ENCODE measurements at regions not wholly inside any gene's neighbourhood (a gene's known extent, or its start where the extent isn't known, plus 50 kb on each side); places are given as distances from the start of the nearest gene placed in this dataset.

DNA sequence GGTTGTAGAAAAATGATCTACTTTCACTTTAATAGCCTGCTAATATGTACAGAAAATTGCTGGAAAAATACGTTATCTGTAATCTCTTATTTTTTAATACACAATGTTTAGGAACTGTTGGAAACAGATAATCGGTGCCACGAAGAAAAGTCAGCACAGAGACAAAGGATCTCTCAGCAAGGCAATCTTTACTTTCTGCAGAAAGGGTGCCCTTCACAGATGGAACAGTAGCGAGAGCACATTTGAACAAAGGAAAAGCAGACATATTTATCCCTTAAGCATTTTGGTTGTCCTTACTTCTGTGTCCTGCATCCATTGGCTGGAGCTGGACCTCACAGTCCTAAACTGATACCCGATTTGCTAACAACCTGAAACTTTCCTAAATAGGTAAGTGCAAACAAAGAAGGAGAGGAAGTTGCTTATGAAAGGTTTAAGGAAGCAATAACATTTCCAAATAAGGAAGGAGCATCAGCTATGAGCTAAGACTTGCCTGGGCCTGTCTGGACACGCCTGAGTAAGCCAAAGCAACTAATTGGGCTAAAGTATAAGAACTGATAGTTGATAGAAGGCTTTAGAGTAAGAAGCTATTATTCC lies 640.0 kb downstream of the SH2D4B start:
- Histone ChIP-seq H3K27ac (no peak overlapping the region), H3K4me1 (no peaks in the 10 kb centered on the region), H3K9me3 (peaks cover 6 to 22% (median 13%) of the 10 kb centered on the region in 4 donors), H3K4me3 (no peak overlapping the region), H3K27me3 (no peaks in the 10 kb centered on the region), H3K36me3 (no peaks in the 10 kb centered on the region)
- WGBS, 5 donors: 82 to 86% (median 85%) methylated on average over 6 of the region's 6 CpGs
- no peak for DNase-seq
- no peak for TF ChIP-seq EP300 (IDR thresholded peaks at IDR 0.05)
- TF ChIP-seq, protein P1, sequence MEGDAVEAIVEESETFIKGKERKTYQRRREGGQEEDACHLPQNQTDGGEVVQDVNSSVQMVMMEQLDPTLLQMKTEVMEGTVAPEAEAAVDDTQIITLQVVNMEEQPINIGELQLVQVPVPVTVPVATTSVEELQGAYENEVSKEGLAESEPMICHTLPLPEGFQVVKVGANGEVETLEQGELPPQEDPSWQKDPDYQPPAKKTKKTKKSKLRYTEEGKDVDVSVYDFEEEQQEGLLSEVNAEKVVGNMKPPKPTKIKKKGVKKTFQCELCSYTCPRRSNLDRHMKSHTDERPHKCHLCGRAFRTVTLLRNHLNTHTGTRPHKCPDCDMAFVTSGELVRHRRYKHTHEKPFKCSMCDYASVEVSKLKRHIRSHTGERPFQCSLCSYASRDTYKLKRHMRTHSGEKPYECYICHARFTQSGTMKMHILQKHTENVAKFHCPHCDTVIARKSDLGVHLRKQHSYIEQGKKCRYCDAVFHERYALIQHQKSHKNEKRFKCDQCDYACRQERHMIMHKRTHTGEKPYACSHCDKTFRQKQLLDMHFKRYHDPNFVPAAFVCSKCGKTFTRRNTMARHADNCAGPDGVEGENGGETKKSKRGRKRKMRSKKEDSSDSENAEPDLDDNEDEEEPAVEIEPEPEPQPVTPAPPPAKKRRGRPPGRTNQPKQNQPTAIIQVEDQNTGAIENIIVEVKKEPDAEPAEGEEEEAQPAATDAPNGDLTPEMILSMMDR (IDR thresholded peaks at IDR 0.05): no peak
- TF ChIP-seq POLR2AphosphoS5 (IDR thresholded peaks at IDR 0.05): no peak
- TF ChIP-seq POLR2A (IDR thresholded peaks at IDR 0.05): no peak
- intact Hi-C loops (cut with DNase I; ENCODE audit: low total_unique reads): no loop called here

DNA sequence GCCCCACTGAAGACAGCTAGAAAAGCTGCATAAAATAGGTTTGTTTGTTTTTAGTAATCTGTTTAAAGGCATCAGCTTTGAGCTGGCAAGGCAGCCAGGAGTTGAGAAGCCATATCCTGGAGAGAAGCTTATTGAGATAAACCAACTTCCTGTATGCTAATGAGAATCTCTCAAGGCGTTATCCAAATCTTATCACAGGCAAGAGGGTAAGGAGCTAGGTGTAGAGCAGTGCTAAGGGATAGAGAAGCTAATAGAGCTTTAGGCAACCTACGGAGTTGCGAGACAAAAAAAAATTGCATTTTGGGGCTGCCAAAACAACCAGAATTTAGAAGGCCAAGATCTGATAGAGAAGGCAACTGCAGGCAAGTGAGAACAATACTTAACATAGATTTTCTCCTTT lies 641.6 kb downstream of the SH2D4B start:
- WGBS, 5 donors: 61 to 76% (median 71%) methylated on average over 3 of the region's 3 CpGs
- no peak overlapping the region for H3K27ac ChIP-seq
- intact Hi-C loops (cut with DNase I; ENCODE audit: low total_unique reads): no loop called here

DNA sequence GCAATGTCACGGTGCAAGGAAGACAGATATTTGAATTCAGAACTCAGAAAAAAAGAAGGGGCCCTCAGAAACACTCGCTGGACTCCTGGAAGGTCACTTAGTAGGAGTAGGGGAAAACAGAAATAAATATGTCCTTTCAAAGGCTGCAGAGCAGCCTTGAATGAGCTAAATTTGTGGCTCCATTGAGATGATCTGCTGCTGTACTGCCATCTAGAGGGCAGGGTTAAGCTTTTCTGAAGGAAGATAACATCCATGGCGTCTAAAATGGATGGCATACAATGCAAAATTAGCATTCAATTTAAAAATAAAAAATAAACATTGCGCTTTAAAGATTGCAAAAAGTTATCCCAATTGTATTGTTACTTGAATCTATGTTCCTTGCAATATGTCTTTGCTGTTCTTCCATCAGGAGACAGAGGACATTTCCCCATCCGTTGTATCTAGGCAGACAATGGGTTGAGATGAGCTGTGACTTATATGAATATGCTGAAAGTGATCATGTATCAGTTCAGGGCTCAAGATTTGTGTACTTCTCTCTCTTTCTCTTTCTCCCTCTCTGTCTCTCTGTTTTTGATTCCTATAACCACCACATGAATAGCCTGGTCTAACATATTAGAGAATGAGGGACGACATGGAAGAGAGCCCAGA lies 642.2 kb downstream of the SH2D4B start:
- no peak overlapping the region for H3K27ac ChIP-seq
- TF ChIP-seq EP300 (IDR thresholded peaks at IDR 0.05) (no peak), POLR2AphosphoS5 (IDR thresholded peaks at IDR 0.05) (no peak), POLR2A (IDR thresholded peaks at IDR 0.05) (no peak)
- TF ChIP-seq, protein P1 (IDR thresholded peaks at IDR 0.05): no peak
- H3K36me3 ChIP-seq: no peaks in the 10 kb centered on the region
- peak in 1 of 2 donors; percentile 19 for DNase-seq
- H3K4me3 ChIP-seq: no peak overlapping the region
- intact Hi-C loops (cut with DNase I; ENCODE audit: low total_unique reads): no loop called here
- peaks cover 6 to 24% (median 13%) of the 10 kb centered on the region in 4 donors for H3K9me3 ChIP-seq
- H3K27me3 ChIP-seq: no peaks in the 10 kb centered on the region
- H3K4me1 ChIP-seq: no peaks in the 10 kb centered on the region
- WGBS, 5 donors: 51 to 62% (median 55%) methylated on average over 6 of the region's 6 CpGs

More for the DNA sequence above, 641.6 kb downstream of the SH2D4B start:
- DNase-seq: no peak
- Histone ChIP-seq H3K4me3 (no peak overlapping the region), H3K9me3 (peaks cover 6 to 24% (median 13%) of the 10 kb centered on the region in 4 donors), H3K27me3 (no peaks in the 10 kb centered on the region), H3K36me3 (no peaks in the 10 kb centered on the region), H3K4me1 (no peaks in the 10 kb centered on the region)
- TF ChIP-seq, protein P1 (IDR thresholded peaks at IDR 0.05): no peak
- TF ChIP-seq EP300 (IDR thresholded peaks at IDR 0.05): no peak
- TF ChIP-seq POLR2A (IDR thresholded peaks at IDR 0.05): no peak
- TF ChIP-seq POLR2AphosphoS5 (IDR thresholded peaks at IDR 0.05): no peak

DNA sequence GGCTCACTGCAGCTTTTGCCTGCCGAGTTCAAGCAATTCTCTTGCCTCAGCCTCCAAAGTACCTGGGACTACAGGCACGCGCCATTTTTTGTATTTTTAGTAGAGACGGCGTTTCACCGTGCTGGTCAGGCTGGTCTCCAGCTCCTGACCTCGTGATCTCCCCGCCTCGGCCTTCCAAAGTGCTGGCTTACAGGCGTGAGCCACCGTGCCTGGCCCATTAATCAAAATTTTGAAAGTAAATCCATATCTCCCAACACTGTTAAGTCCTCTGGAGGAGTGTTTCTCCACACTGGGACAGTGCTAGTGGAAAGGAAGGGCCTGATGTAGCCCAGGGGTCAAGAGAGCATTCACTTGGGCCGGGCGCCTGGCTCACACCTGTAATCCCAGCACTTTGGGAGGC lies 644.6 kb downstream of the SH2D4B start:
- Histone ChIP-seq H3K36me3 (no peaks in the 10 kb centered on the region), H3K27ac (no peak overlapping the region), H3K27me3 (no peaks in the 10 kb centered on the region), H3K4me1 (no peaks in the 10 kb centered on the region), H3K4me3 (no peak overlapping the region), H3K9me3 (peaks cover 6 to 18% (median 11%) of the 10 kb centered on the region in 4 donors)
- WGBS, 5 donors: 87 to 91% (median 88%) methylated on average over 13 of the region's 13 CpGs
- intact Hi-C loops (cut with DNase I; ENCODE audit: low total_unique reads): no loop called here
- no peak for TF ChIP-seq POLR2AphosphoS5 (IDR thresholded peaks at IDR 0.05)
- TF ChIP-seq POLR2A (IDR thresholded peaks at IDR 0.05): no peak
- TF ChIP-seq EP300 (IDR thresholded peaks at IDR 0.05): no peak
- TF ChIP-seq, protein P1 (IDR thresholded peaks at IDR 0.05): no peak
- no peak for DNase-seq

Data from stomach (tissue), 8 donors.